GM21786 (cell line): ENCODE measurements at regions not wholly inside any gene's neighbourhood (a gene's known extent, or its start where the extent isn't known, plus 50 kb on each side); places are given as distances from the start of the nearest gene placed in this dataset.
"Not testable (repeated sequence)": the region's sequence is repeated elsewhere in the genome, so short reads cannot be mapped to it uniquely, and the experiment has no call there.

ENCODE experiments used
- ATAC-seq: cut with Tn5 transposase; IDR thresholded peaks from one replicate; pipeline ENCODE4 v1.9.1; 2021; ENCODE audit not compliant: unreplicated experiment

GRCh38 chr11:80327956-80328614 is 887.3 kb upstream of the TENM4 start:
- no peak for ATAC-seq

- ATAC-seq = no peak
These were observed 881.0 kb upstream of the TENM4 start for GRCh38 chr11:80321786-80322185.

GRCh38 chr11:80320765-80321164 is 879.9 kb upstream of the TENM4 start:
- ATAC-seq = no peak

- ATAC-seq = no peak
These were observed 879.4 kb upstream of the TENM4 start for GRCh38 chr11:80320226-80320625.

GRCh38 chr11:80317612-80318011 is 876.8 kb upstream of the TENM4 start:
- no peak for ATAC-seq

- no peak for ATAC-seq
These were observed 874.4 kb upstream of the TENM4 start for GRCh38 chr11:80315200-80315599.

- no peak for ATAC-seq
These were observed 868.5 kb upstream of the TENM4 start for GRCh38 chr11:80309301-80309700.

GRCh38 chr11:80307676-80308075 is 866.8 kb upstream of the TENM4 start:
- ATAC-seq = no peak

- ATAC-seq = no peak
These were observed 857.2 kb upstream of the TENM4 start for GRCh38 chr11:80297858-80298632.

- ATAC-seq = no peak
These were observed 852.5 kb upstream of the TENM4 start for GRCh38 chr11:80293293-80293692.

GRCh38 chr11:80284946-80285785 is 844.3 kb upstream of the TENM4 start:
- ATAC-seq = no peak

- no peak for ATAC-seq
These were observed 841.8 kb upstream of the TENM4 start for GRCh38 chr11:80282643-80283042.

- no peak for ATAC-seq
These were observed 840.4 kb upstream of the TENM4 start for GRCh38 chr11:80281194-80281593.

GRCh38 chr11:80280737-80281136 is 839.9 kb upstream of the TENM4 start:
- ATAC-seq = no peak

- ATAC-seq = no peak
These were observed 820.9 kb upstream of the TENM4 start for GRCh38 chr11:80261776-80262175.

GRCh38 chr11:80257319-80258015 is 816.6 kb upstream of the TENM4 start:
- ATAC-seq = not testable (repeated sequence)

GRCh38 chr11:80255021-80255420 is 814.2 kb upstream of the TENM4 start:
- ATAC-seq = no peak

GRCh38 chr11:80241766-80242165 is 800.9 kb upstream of the TENM4 start:
- no peak for ATAC-seq

GRCh38 chr11:80240245-80240644 is 799.4 kb upstream of the TENM4 start:
- ATAC-seq = no peak

GRCh38 chr11:80239217-80239616 is 798.4 kb upstream of the TENM4 start:
- no peak for ATAC-seq

GRCh38 chr11:80227915-80228314 is 787.1 kb upstream of the TENM4 start:
- ATAC-seq = no peak
